MCF 10A (cell line): ENCODE measurements at regions not wholly inside any gene's neighbourhood (a gene's known extent, or its start where the extent isn't known, plus 50 kb on each side); places are given as distances from the start of the nearest gene placed in this dataset.
"Not testable (repeated sequence)": the region's sequence is repeated elsewhere in the genome, so short reads cannot be mapped to it uniquely, and the experiment has no call there.

Experiments used
- BruUV-seq: library from RNA; stranded (reverse); fragments of 400-500 nt; replicated peaks from 2 replicates; lab custom pipeline; 2021; lab: Mats Ljungman, UMichigan
- CTCF ChIA-PET: fragments of 300-600 bp; sonication (Branson Sonifier 250); formaldehyde crosslinking; extraction: SDS; loops from one replicate; lab custom pipeline; 2021; ENCODE audit warnings: antibody characterized with exemption, inconsistent platforms; lab: Yijun Ruan, JAX
- POLR2A ChIA-PET: fragments of 300-600, 350-650 bp; sonication (Branson Sonifier 250); formaldehyde crosslinking; extraction: SDS; loops from one replicate; lab custom pipeline; 2020; ENCODE audit warnings: antibody characterized with exemption, inconsistent platforms; lab: Yijun Ruan, JAX
- DNase-seq: peaks from one replicate; pipeline ENCODE4 v3.0.0-alpha.2; 2018; ENCODE audit not compliant: unreplicated experiment
- H3K27ac Mint-ChIP-seq: one replicate; pipeline ENCODE4 v1.8.0; 2022; ENCODE audit warnings: mild to moderate bottlenecking, low read depth, mixed read lengths; ENCODE audit not compliant: unreplicated experiment
- H3K27me3 Mint-ChIP-seq: one replicate; pipeline ENCODE4 v1.8.0; 2022; ENCODE audit warnings: mixed read lengths; ENCODE audit not compliant: insufficient read depth, unreplicated experiment
- H3K36me3 Mint-ChIP-seq: one replicate; pipeline ENCODE4 v1.8.0; 2022; ENCODE audit warnings: mild to moderate bottlenecking, moderate library complexity, mixed read lengths; ENCODE audit not compliant: insufficient read depth, unreplicated experiment
- H3K4me1 Mint-ChIP-seq: one replicate; pipeline ENCODE4 v1.8.0; 2022; ENCODE audit warnings: mixed read lengths; ENCODE audit not compliant: insufficient read depth, unreplicated experiment
- H3K4me3 Mint-ChIP-seq: one replicate; pipeline ENCODE4 v1.8.0; 2022; ENCODE audit warnings: mild to moderate bottlenecking, moderate library complexity, mixed read lengths; ENCODE audit not compliant: unreplicated experiment
- H3K9me3 Mint-ChIP-seq: one replicate; pipeline ENCODE4 v1.8.0; 2022; ENCODE audit warnings: mixed read lengths; ENCODE audit not compliant: unreplicated experiment
- intact Hi-C: fragments of 100-400 bp; cut with micrococcal nuclease; formaldehyde crosslinking; loops from 2 replicates; pipeline ENCODE4 v1.14.1; 2022
- TF ChIP-seq, protein P1 (sequence below): fragments of 200-600 bp; IDR thresholded peaks from one replicate; pipeline ENCODE4 v1.8.0; 2022; ENCODE audit warnings: antibody characterized with exemption, mild to moderate bottlenecking; ENCODE audit not compliant: unreplicated experiment

- Mint-ChIP-seq H3K4me1 (no peaks in the 10 kb centered on the region), H3K36me3 (no peaks in the 10 kb centered on the region), H3K27ac (no peak overlapping the region), H3K4me3 (no peak overlapping the region), H3K27me3 (no peaks in the 10 kb centered on the region), H3K9me3 (peaks cover 12% of the 10 kb centered on the region)
- no peak for DNase-seq
- CTCF ChIA-PET = no interaction called here
- no TSS peak for BruUV-seq
- TF ChIP-seq, protein P1, sequence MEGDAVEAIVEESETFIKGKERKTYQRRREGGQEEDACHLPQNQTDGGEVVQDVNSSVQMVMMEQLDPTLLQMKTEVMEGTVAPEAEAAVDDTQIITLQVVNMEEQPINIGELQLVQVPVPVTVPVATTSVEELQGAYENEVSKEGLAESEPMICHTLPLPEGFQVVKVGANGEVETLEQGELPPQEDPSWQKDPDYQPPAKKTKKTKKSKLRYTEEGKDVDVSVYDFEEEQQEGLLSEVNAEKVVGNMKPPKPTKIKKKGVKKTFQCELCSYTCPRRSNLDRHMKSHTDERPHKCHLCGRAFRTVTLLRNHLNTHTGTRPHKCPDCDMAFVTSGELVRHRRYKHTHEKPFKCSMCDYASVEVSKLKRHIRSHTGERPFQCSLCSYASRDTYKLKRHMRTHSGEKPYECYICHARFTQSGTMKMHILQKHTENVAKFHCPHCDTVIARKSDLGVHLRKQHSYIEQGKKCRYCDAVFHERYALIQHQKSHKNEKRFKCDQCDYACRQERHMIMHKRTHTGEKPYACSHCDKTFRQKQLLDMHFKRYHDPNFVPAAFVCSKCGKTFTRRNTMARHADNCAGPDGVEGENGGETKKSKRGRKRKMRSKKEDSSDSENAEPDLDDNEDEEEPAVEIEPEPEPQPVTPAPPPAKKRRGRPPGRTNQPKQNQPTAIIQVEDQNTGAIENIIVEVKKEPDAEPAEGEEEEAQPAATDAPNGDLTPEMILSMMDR = no peak
- intact Hi-C loops = no loop called here
- POLR2A ChIA-PET = no interaction called here
Measured at GRCh38 chr2:101583861-101584260, 108.9 kb upstream of the RFX8 start.

- H3K36me3 Mint-ChIP-seq = no peaks in the 10 kb centered on the region
- intact Hi-C loops = no loop called here
- no peak overlapping the region for H3K27ac Mint-ChIP-seq
- H3K4me3 Mint-ChIP-seq = no peak overlapping the region
- POLR2A ChIA-PET = no interaction called here
- no peaks in the 10 kb centered on the region for H3K4me1 Mint-ChIP-seq
- CTCF ChIA-PET = no interaction called here
- TF ChIP-seq, protein P1 = no peak
- DNase-seq = no peak
- H3K9me3 Mint-ChIP-seq = peaks cover 8% of the 10 kb centered on the region
- no TSS peak for BruUV-seq
- no peaks in the 10 kb centered on the region for H3K27me3 Mint-ChIP-seq
Measured at GRCh38 chr2:101581675-101582299, 106.9 kb upstream of the RFX8 start.

GRCh38 chr2:101580528-101580927 lies 105.6 kb upstream of the RFX8 start:
- no peak for DNase-seq
- Mint-ChIP-seq H3K36me3 (no peaks in the 10 kb centered on the region), H3K4me3 (no peak overlapping the region), H3K4me1 (no peaks in the 10 kb centered on the region), H3K27me3 (no peaks in the 10 kb centered on the region), H3K27ac (no peak overlapping the region), H3K9me3 (no peaks in the 10 kb centered on the region)
- ChIA-PET CTCF (no interaction called here), POLR2A (no interaction called here)
- no TSS peak for BruUV-seq
- intact Hi-C loops = no loop called here
- TF ChIP-seq, protein P1 = no peak

- Mint-ChIP-seq H3K9me3 (no peaks in the 10 kb centered on the region), H3K27ac (no peak overlapping the region), H3K36me3 (no peaks in the 10 kb centered on the region), H3K27me3 (no peaks in the 10 kb centered on the region), H3K4me1 (no peaks in the 10 kb centered on the region), H3K4me3 (no peak overlapping the region)
- intact Hi-C loops = no loop called here
- TF ChIP-seq, protein P1 = no peak
- ChIA-PET POLR2A (no interaction called here), CTCF (interaction anchor here (0.7 kb wide), 1 partner anchor 72 kb away, joined by 3 read pairs; no protein-coding TSS in a partner anchor)
- DNase-seq = no peak
- no TSS peak for BruUV-seq
Measured at GRCh38 chr2:101578671-101579070, 103.8 kb upstream of the RFX8 start.

- H3K36me3 Mint-ChIP-seq, H3K4me1 Mint-ChIP-seq, BruUV-seq, DNase-seq, H3K27ac Mint-ChIP-seq, CTCF ChIA-PET, H3K9me3 Mint-ChIP-seq, H3K27me3 Mint-ChIP-seq, intact Hi-C loops, H3K4me3 Mint-ChIP-seq: not testable (repeated sequence)
- POLR2A ChIA-PET = interaction anchor here (1.0 kb wide), 1 partner anchor 9 kb away, joined by 3 read pairs; no protein-coding TSS in a partner anchor
Measured at GRCh38 chr2:101578135-101578534, 103.2 kb upstream of the RFX8 start.
